ENCODE measurements at regions not wholly inside any gene's neighbourhood (a gene's known extent, or its start where the extent isn't known, plus 50 kb on each side); places are given as distances from the start of the nearest gene placed in this dataset.

- no peak for DNase-seq
Observed at GRCh38 chr9:14961372-14962068, 51.3 kb upstream of the FREM1 start.

GRCh38 chr9:14960881-14961280 lies 50.7 kb upstream of the FREM1 start:
- no peak for DNase-seq
